ENCODE measurements at regions not wholly inside any gene's neighbourhood (a gene's known extent, or its start where the extent isn't known, plus 50 kb on each side); places are given as distances from the start of the nearest gene placed in this dataset.

DNA sequence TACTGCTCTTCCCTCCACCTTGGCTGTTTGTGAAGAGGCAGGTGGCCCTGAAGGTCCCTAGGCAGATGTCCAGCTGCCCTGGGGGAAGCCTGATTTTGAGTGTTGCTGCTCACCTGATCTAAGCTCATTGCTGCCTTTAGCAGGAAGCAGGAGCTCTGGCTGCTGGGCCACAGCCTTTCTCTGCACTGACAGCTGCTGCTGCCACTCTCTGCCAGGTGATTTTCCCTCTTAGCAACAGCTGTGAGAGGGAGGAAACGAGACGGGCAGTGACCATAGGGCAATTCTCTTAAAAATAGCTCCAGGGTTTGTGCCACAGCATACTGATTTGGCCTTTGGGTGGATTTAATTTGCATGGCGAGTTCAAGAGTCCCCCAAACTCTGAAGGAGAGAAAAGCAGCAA lies 415.8 kb upstream of the SEMA6D start:
- DNase-seq (ENCODE audit: low read depth in 2 of 2) = no peak

DNA sequence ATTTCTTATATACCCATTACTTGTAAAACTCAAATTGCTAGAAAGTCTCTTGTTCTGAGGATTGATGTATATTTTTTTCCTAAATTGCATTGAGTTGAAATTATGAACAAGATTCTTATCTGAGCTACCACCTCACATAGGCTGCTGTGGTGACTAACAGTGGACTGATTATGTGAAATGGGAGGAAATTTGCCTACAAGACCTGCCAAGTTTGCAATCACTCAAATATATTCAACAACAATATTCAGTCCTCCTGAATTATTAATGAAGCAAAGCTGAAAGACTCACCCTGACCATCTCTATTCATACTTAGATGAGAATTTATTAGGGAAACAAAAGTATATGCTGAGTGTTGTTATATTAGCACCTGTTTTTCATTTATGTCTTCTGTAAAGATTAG lies 412.6 kb upstream of the SEMA6D start:
- no peak for DNase-seq (ENCODE audit: low read depth in 2 of 2)

DNA sequence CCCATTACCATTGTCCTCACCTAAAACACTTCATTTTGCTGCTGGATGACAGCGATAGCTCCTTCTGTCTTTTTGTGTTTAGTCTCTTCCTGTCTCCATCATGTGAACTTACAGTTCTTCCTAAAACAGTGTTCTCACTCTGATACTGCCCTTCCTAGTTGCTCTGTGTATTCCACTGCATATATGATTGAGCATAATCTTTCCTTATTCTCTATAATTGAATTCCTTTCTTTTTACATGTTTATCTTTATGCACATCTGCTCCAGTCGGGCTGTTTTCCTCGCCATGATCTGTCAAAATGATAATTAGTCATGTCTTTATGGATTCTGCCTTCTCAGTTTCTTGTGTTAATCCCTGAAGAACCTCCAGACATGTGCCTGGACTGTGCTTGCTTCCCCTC lies 405.1 kb upstream of the SEMA6D start:
- no peak for DNase-seq (ENCODE audit: low read depth in 2 of 2)

DNA sequence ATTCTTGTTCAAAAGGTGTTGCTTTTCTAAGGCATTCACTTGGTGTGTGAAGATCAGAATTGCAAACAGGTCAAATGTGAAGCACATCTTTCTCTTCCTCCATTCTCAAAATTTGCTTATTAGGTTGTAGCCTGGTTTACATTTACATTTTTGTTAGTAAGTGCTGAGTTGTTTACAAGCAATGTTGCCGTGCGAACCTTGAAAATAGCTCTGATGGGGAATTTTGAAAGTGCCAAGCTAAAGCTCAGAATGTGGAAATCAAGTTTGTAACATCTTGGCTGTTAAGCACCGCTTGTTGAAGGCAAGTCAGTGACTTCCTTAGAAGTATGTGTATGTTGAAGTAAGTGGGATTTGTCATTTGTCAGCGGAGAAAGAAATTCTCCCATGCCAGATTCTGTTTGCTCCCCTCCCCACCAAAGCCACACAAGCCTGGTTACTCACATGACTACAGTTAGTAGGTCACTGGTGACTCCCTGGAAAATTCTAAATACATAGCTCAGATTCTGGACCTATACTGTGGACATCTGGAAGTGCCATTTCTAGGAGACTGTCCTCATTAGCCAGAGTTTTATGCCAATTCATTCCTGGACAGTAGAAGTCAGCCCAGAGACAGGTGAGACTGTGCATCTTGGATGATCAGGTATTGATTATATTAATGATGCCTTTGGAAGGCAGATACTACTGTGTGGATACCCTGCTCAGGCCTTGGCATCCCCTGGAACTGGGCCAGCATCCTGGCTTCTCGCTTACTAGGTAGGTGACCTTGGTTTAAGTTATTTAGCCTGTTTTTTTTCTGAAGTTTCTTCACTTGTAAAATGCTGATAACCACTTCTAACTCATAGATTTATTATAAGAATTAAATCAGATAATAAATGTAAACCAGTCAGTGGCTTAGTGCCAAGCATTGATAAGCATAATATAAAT lies 390.6 kb upstream of the SEMA6D start:
- no peak for DNase-seq (ENCODE audit: low read depth in 2 of 2)

DNA sequence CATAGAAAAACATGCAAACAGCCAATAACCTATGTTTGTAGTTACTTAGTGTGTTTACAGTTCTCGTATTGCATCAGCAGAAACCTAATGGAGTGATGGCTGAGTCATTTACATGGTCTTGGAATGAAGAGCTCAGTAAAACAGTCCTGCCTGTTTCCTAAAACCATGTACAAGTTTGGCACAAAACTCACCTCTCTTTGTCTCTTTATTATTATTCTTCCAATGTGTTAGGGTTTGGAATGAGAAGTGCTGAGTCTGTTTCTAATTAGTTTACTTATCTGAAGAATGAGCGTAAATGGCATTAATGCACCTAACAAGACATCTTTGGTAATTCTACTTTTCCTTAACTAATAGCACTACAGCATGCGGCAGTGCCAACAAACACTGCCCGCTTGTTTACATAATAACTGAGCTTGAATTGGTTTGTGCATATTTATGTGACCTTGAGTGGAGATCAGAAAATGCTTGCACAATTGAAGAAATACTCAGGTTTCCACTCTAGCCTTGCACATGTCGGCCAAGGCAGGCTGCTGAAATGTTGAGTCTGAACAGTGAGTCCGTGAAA lies 385.4 kb upstream of the SEMA6D start:
- DNase-seq (ENCODE audit: low read depth in 2 of 2) = no peak

DNA sequence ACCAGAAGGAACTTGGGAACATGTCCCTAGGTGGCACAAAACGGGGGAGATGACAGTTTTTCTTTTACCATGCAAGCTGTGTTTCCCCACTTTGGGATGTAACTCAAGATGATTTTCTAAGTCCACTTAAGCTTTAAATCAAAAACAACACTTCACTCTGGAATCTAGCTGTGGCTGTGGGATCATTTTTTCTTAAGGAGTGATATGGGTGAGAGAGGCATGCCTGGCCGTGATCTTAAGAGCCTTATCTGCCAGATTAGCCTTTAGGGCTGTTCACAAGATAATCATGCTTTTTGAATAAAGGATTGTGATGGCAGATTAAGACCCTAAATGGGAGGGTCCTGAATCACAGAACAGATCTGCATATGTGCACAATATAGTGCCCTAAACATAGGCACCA lies 384.8 kb upstream of the SEMA6D start:
- no peak for DNase-seq (ENCODE audit: low read depth in 2 of 2)

DNA sequence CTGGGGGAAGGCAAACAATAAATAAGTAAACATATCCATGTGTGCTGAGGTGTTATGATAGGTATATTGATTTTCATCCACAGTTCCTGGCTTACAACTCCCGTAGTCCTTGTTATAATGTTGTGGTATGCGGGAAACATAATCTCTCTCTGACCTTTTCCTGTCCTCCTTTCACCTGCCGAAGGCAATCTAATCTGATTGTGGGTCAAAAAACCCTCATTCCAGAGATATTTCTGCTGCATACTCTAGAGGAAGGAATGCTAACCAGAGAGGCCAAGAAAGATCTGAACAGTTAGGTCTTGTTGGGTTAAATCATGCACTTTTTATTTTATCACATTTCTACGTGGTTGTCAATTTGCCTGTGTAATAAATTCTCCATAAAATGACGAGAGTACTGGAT lies 383.6 kb upstream of the SEMA6D start:
- DNase-seq (ENCODE audit: low read depth in 2 of 2) = no peak

DNA sequence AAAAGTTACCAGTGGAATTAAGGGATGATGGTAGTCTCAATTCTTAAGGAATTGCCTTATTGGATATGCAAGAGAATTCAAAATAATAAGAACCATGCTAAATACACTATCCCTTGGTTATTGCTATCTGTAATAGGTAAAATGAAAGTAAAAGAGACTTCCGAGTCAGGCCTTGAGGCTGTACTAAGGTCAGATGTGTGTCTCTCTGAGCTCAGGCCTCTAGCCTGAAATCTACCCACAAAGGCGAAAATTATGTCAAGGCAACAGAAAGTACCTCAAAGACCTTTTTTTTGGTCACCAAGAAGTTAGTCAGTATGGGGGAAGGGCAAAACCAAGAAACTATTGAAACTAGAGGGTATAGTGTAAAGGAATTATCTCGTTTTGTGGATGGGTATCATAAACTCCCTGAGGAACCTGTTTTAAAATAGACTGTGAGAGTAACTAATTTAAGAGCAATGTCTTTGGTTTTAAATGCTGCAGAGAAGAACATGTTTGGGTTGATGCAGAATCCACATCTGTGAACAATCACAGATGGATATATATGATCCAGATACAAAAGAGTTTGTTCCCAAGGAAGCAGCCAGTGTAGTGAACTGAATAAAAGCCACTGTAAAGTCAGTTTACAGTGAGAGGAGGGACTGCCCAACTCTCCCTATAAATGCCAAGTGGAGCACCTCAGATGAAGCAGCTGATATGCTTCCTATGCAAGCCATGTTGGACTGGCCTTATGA lies 382.3 kb upstream of the SEMA6D start:
- no peak for DNase-seq (ENCODE audit: low read depth in 2 of 2)

DNA sequence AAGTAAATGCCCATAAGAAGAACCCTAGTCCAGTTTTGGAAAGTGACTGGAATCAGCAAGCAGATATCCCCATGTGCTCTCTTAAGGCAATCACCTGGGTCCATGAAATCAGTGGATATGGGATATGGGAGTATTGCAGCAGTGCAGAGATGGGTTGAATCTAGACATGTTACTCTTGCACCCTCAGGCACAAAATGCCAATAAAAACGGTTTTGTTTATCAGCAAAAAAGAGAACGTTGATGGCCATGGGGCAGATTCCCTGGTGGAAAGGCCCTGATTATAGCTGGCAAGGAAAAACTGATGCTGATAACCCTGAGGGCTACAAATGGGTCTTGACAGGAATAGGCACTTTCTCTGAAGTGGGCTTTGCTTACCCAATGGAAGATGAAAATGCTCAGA lies 380.2 kb upstream of the SEMA6D start:
- no peak for DNase-seq (ENCODE audit: low read depth in 2 of 2)

DNA sequence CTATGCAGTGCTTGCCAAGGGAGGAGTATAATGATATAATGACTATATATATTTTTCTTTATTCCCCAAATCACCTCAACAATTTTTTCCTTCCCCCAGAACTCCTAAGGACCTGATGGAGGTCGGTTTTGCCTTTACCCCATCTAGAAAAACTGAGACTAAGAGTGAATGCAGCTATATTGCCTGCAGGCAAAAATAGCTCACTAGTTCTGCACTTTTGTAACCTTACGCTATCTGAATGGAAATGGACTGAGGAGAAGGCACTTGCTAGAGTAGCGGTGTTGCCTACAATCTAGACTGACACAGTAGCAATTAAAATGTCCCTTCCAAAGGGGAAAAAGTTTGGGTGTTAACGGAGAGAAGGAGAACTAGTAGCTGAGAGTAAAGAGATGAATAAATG lies 379.5 kb upstream of the SEMA6D start:
- no peak for DNase-seq (ENCODE audit: low read depth in 2 of 2)

DNA sequence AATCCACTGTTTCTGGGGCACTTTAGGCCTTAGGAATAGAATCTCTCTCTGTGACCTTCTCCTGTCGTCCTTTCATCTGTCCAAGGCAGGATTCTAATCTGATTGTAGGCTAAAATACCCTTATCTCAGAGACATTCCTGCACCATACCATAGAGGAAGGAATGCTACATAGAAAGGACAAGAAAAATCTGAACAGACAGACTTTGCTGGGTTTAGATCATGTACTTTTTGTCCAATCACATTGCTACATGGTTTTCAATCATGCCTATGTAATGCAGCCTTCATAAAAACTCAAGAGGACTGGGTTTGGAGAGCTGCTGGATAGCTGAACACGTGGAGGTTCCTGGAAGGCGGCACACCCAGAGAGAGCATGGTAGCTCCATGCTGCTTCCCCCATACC lies 378.5 kb upstream of the SEMA6D start:
- DNase-seq (ENCODE audit: low read depth in 2 of 2) = no peak

DNA sequence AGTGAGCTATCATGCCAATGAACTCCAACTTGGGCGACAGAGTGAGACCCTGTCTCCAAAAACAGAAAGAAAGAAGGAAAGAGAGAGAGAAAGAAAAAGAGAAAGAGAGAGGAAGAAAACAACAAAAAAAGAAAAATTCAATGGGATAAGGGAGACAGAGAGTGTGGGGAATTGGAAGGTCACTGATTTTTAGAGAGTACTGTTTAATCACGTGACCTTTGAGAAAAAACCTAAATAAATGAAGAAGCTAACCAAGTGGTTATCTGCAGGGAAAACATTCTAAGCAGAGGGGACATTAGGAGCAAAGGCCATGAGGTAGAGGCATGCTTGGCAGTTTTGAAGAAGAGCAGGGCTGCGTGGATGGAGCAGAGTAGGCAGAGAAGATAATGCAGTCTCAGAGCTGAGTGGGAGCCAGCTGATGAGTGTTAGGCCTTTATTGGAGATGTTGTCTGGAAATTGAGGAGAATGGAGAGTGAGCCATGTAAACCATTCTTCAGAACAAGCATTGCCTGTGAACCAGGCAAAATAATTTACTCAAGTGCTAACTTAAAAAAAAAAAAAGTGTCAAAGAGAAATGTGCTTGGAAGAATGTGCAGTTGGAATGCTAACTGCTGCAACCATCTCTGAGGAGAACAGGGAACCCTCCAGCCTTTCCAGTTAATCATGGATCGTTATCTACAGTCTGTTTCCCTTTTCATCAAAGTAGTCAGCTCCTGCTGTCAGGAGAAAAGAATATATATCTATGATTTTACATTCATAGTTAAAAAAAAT lies 377.3 kb upstream of the SEMA6D start:
- no peak for DNase-seq (ENCODE audit: low read depth in 2 of 2)

DNA sequence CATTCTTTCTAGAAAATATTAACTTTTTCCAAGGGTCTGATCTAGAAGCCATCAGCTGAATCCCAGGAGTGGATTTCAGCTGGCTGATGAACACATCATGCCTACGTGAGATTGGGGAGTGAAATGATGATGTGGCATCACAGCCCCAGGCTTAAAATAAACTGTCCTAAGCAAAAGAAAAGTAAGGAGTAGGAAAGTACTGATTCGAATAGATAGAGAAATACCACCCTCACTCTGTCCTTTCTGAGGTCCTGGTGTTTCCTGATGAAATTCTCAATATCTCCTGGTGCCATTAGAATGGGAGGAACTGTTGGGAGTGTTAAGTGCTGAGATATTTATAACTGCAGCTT lies 376.8 kb upstream of the SEMA6D start:
- no peak for DNase-seq (ENCODE audit: low read depth in 2 of 2)

DNA sequence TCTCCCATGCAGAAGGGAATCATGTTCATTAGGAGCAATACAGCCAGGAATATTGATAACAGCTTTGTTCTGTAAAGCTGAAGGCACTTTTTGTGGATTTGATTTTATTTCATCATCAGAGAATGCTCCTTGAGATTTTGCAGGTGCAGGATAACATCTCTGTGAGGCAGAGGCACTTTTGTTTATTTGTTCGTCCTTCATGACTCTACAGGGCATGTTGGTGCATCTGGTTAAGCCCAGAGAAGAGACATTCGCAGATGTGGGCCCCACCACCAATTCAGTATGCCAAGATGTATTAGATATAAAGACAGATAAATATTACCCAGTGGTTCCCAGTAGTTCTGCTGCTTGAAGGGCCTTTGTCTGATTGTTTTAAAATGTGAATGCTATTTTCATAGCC lies 368.1 kb upstream of the SEMA6D start:
- DNase-seq (ENCODE audit: low read depth in 2 of 2) = no peak

DNA sequence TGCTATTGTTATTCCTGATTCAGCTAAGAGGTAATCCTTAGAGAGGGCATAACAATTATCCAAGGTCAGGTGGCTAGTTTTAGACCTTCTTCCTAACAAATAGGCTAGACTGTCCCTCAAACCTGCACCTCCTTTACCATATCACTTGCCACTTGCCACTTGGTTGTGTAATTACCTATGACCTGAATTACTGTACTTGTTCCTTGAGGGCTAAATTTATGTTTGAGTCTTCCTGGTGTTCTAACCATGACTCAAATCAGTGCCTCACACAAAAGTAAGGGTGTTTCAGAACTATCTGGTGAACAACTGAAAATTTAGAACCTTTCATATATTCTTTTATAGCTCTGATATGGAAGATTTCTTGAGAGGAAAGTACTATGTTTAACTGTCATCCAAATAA lies 365.8 kb upstream of the SEMA6D start:
- no peak for DNase-seq (ENCODE audit: low read depth in 2 of 2)

DNA sequence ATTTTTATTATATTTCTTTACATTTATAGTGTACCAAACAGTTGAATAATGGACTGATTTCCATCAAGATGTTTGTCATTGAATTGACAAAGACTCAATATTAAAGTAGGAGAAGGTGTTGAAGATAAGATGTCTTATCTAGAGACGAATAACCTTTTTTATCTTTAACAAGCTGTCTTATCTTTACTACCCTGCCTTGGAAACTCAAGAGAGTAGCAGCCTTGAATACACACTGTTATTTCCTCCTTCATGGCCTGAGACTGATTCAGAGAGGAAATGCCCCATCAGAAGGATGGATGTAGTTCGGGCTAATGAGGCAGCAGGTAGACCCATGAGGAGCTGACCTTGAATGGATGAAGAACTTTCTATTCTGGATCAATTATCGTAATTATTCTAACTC lies 365.1 kb upstream of the SEMA6D start:
- no peak for DNase-seq (ENCODE audit: low read depth in 2 of 2)

DNA sequence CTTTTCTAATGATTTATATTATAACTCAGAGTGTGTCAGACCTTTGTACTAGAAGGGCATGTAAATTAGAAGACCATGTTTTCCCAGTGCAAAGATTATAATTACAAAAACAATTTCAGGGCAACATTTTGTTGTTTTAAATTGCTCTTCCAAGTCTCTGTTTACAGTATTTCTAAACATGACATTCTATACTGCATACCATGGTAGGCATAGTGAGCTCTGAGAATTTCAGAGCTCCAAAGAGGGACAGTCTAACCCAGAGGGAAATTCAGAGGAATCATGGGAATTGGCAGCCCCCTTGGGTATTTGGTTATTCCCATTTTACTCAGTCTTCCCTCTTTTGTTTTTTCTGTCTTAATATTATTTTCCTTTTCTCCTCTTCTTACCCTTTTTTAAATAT lies 361.5 kb upstream of the SEMA6D start:
- DNase-seq (ENCODE audit: low read depth in 2 of 2) = no peak

DNA sequence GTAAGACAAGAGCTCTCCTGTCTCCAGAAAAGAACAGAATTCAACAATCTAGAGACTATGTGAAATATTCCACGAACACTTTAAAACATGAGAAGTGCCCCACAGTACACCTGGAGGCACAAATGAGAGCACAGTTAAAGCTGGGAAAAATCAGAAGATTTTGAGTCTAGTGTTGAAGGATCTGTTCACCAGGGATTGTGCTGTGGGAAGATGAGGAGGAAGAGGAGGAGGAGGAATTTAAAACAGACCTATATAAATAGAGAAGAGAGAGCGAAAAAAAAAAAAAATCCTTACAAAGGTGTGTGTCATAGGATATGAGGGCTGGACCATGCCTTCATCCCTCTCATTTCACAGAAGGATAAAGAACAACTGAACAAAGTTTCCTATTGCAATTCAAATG lies 361.0 kb upstream of the SEMA6D start:
- DNase-seq (ENCODE audit: low read depth in 2 of 2) = no peak

DNA sequence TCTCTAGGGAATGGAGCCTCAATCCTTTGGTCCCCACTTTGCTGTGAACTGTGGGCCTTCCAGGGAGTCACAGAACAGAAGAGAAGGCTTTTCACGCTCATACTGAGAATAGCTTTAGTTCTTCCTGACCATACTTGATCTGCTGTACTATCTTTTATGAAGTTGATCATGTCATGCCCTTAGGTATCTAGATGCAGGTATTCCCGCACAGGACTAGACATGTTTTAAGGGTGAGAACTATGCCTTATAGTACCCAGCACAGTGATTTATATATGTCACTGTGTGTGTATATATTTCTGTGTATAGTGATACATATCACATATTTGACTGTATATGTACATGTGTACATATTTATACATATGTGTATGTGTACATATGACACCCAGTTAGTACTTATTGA lies 358.4 kb upstream of the SEMA6D start:
- no peak for DNase-seq (ENCODE audit: low read depth in 2 of 2)

DNA sequence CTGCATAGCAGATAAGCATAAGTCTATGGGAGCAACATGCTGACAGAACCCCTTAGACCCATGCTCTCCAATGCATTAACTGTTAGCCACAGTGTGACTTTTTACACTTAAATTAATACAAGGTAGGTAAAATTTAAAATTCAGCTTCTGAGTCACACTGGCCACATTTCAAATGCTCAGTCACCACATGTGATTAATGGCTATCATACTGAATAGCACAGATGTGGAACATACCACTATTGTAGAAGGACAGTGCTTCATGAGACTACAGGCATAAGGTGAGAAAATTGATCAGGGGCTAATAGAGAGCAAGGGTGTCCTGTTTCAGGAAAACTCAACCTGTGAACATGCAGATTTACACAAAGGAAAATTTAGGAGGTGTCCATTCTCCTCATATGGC lies 357.0 kb upstream of the SEMA6D start:
- DNase-seq (ENCODE audit: low read depth in 2 of 2) = no peak

DNA sequence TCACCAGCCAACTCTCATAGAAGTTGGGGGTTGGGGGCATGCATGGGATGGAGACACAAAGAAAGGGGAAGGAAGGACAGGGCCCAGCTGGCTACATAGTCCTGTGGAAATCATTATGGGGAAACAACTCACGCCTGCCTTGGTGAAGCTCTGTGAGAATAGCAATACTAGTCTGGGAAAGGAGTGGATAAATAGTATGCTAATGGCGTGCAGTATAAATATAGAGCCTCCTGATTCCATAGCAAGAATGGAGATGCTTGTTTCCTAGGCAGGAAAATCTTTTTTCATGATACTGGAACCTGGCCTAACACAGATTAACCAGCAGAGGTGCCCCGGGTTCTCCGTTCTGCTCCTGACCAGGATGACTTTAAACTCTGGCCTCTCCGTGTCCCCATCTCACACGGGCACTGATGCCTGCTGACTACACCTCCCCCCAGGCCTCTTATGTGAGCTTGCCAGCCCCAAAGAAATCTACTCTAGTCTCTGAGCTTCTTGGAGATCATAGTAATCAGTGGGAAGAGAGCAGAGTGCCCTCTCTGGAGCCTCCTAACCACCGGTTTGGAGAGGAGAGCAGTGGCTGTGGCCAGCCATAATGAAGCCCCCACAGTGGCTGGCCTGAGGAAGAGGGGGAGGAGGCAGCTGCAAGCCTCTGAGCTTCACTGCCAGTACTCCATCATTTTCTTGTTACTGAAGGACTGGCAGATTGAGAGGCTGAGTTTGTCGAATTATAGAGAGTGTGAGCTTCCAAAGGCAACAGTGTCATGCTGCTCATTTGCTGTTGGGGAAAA lies 355.0 kb upstream of the SEMA6D start:
- no peak for DNase-seq (ENCODE audit: low read depth in 2 of 2)

DNA sequence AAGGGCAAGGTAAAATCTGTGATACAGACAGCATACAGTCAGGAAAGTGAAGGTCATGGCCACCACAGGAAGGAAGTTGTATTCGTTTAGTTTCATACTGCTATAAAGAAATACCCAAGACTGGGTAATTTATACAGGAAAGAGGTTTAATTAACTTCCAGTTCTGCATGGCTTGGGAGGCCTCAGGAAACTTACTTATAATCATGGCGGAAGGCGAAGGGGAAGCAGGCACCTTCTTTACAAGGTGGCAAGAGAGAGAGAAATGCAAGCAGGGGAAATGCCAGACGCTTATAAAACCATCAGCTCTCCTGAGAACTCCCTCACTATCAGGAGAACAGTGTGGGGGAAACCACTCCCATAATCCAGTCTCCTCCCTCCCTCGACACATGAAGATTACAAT lies 353.7 kb upstream of the SEMA6D start:
- no peak for DNase-seq (ENCODE audit: low read depth in 2 of 2)
